HG03521 (cell line): ENCODE measurements at regions not wholly inside any gene's neighbourhood (a gene's known extent, or its start where the extent isn't known, plus 50 kb on each side); places are given as distances from the start of the nearest gene placed in this dataset.
"Not testable (repeated sequence)": the region's sequence is repeated elsewhere in the genome, so short reads cannot be mapped to it uniquely, and the experiment has no call there.

ENCODE experiments used
- ATAC-seq: cut with Tn5 transposase; IDR thresholded peaks from one replicate; pipeline ENCODE4 v1.9.1; 2021; ENCODE audit warnings: mild to moderate bottlenecking, moderate library complexity; ENCODE audit not compliant: unreplicated experiment

GRCh38 chr10:36574207-36574606 lies 551.2 kb upstream of the ANKRD30A start:
- no peak for ATAC-seq

- ATAC-seq, result no peak
Measured at GRCh38 chr10:36573246-36573645, 552.2 kb upstream of the ANKRD30A start.

- no peak for ATAC-seq
Measured at GRCh38 chr10:36564433-36564832, 561.0 kb upstream of the ANKRD30A start.

GRCh38 chr10:36559412-36560400 lies 565.7 kb upstream of the ANKRD30A start:
- ATAC-seq, result no peak

- no peak for ATAC-seq
Measured at GRCh38 chr10:36556468-36556867, 568.9 kb upstream of the ANKRD30A start.

GRCh38 chr10:36555036-36555435 lies 570.4 kb upstream of the ANKRD30A start:
- no peak for ATAC-seq

GRCh38 chr10:36547965-36548364 lies 577.4 kb upstream of the ANKRD30A start:
- ATAC-seq, result no peak

- no peak for ATAC-seq
Measured at GRCh38 chr10:36542493-36542892, 582.9 kb upstream of the ANKRD30A start.

- no peak for ATAC-seq
Measured at GRCh38 chr10:36540611-36541010, 584.8 kb upstream of the ANKRD30A start.

- ATAC-seq, result no peak
Measured at GRCh38 chr10:36538953-36539586, 586.3 kb upstream of the ANKRD30A start.

GRCh38 chr10:36534471-36535002 lies 590.9 kb upstream of the ANKRD30A start:
- ATAC-seq, result peak; percentile 99

- ATAC-seq, result no peak
Measured at GRCh38 chr10:36533861-36534260, 591.5 kb upstream of the ANKRD30A start.

- ATAC-seq, result no peak
Measured at GRCh38 chr10:36533316-36533715, 592.1 kb upstream of the ANKRD30A start.

- ATAC-seq, result no peak
Measured at GRCh38 chr10:36531621-36532020, 593.8 kb upstream of the ANKRD30A start.

- no peak for ATAC-seq
Measured at GRCh38 chr10:36526033-36526432, 599.4 kb upstream of the ANKRD30A start.

- not testable (repeated sequence) for ATAC-seq
Measured at GRCh38 chr10:36524126-36524525, 601.3 kb upstream of the ANKRD30A start.

GRCh38 chr10:36519909-36520308 lies 605.5 kb upstream of the ANKRD30A start:
- no peak for ATAC-seq

- ATAC-seq, result no peak
Measured at GRCh38 chr10:36516281-36516680, 609.1 kb upstream of the ANKRD30A start.

GRCh38 chr10:36515319-36515718 lies 610.1 kb upstream of the ANKRD30A start:
- no peak for ATAC-seq

- ATAC-seq, result no peak
Measured at GRCh38 chr10:36507715-36508114, 617.7 kb upstream of the ANKRD30A start.

- ATAC-seq, result no peak
Measured at GRCh38 chr10:36506697-36507496, 618.5 kb upstream of the ANKRD30A start.
